ENCODE measurements at regions not wholly inside any gene's neighbourhood (a gene's known extent, or its start where the extent isn't known, plus 50 kb on each side); places are given as distances from the start of the nearest gene placed in this dataset.
"Not testable (repeated sequence)": the region's sequence is repeated elsewhere in the genome, so short reads cannot be mapped to it uniquely, and the experiment has no call there.

DNA sequence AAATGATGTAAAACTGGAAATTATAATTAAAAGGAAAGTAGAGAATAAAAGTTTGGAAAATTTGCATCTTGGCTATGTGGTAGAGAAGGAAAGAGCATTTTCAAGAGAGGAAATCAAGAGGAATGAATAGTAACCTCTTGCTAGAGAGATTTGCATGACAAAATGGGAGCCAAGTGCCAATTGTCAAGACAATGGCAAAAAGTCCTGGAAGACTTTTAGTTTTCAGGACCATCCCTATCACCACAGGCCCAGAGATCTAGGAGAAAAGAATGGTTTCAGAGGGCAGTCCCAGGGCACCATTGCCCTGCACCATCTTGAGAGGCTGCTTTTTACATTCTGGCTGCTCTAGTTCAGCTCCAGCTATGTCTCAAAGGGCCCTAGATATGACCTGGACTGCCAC is 1427.6 kb downstream of the ZPLD1 start:
- no peaks in the 10 kb centered on the region for H3K36me3 ChIP-seq
- no peak for TF ChIP-seq CTCF (IDR thresholded peaks at IDR 0.05)
- TF ChIP-seq POLR2A (IDR thresholded peaks at IDR 0.05): no peak
- H3K27me3 ChIP-seq: no peaks in the 10 kb centered on the region
- DNase-seq: no peak
- H3K4me3 ChIP-seq (replicated peaks in 1 of 3): no peak overlapping the region
- intact Hi-C loops (cut with DNase I): no loop called here
- no peak overlapping the region for H3K27ac ChIP-seq
- no peaks in the 10 kb centered on the region for H3K9me3 ChIP-seq
- no peaks in the 10 kb centered on the region for H3K4me1 ChIP-seq

DNA sequence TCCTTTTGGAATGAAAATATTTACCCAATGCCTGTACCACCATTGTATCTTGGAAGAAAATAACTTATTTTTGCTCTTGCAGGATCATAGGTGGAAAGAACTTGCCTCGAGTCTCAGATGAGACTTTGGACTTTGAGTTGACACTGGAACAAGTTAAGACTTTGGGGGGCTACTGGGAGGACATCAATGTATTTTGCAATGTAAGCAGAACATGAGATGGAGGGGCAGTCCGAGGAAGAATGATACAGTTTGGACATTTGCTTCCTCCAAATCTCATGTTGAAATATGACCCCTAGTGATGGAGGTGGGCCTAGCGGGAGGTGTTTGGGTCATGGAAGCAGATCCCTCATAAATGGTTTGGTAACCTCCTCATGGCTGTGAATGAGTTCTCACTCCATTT is 1428.6 kb downstream of the ZPLD1 start:
- no peaks in the 10 kb centered on the region for H3K4me1 ChIP-seq
- H3K4me3 ChIP-seq (replicated peaks in 1 of 3): no peak overlapping the region
- H3K36me3 ChIP-seq: no peaks in the 10 kb centered on the region
- H3K27me3 ChIP-seq: no peaks in the 10 kb centered on the region
- no peak for TF ChIP-seq CTCF (IDR thresholded peaks at IDR 0.05)
- intact Hi-C loops (cut with DNase I): no loop called here
- no peaks in the 10 kb centered on the region for H3K9me3 ChIP-seq
- H3K27ac ChIP-seq: no peak overlapping the region
- DNase-seq: no peak
- 89 to 90% methylated on average over 3 of the region's 3 CpGs for WGBS, 2 donors

GRCh38 chr3:103866113-103866512 is 1431.3 kb downstream of the ZPLD1 start:
- no peaks in the 10 kb centered on the region for H3K4me1 ChIP-seq
- no peak overlapping the region for H3K27ac ChIP-seq
- H3K4me3 ChIP-seq (replicated peaks in 1 of 3): no peak overlapping the region
- DNase-seq: no peak
- TF ChIP-seq POLR2A (IDR thresholded peaks at IDR 0.05) (no peak), CTCF (IDR thresholded peaks at IDR 0.05) (no peak)
- H3K36me3 ChIP-seq: no peaks in the 10 kb centered on the region
- H3K27me3 ChIP-seq: no peaks in the 10 kb centered on the region
- WGBS, 2 donors: 84 to 86% methylated on average over 3 of the region's 3 CpGs
- no peaks in the 10 kb centered on the region for H3K9me3 ChIP-seq
- intact Hi-C loops (cut with DNase I): no loop called here

DNA sequence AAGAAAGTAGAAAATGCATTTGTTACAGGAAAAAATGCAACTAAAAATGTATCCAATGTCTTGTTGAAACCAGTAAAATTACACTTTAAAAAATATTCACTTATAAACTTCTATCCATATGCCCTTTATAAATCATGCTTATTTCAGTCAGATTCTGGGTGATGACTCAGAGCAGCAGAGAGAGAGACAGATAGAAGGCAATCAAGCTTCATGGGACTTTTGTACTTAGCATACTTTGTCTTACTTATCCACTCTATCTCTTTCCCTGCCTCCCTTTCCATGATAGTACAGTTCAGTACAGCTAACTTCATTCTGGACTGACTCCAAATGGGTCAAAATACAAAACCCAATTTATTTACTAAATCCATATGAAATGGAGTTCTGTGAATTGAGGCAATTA is 1438.2 kb downstream of the ZPLD1 start:
- DNase-seq: no peak
- intact Hi-C loops (cut with DNase I): no loop called here
- Histone ChIP-seq H3K4me1 (no peaks in the 10 kb centered on the region), H3K27ac (no peak overlapping the region), H3K4me3 (replicated peaks in 1 of 3) (no peak overlapping the region), H3K36me3 (no peaks in the 10 kb centered on the region), H3K9me3 (no peaks in the 10 kb centered on the region), H3K27me3 (no peaks in the 10 kb centered on the region)
- TF ChIP-seq CTCF (IDR thresholded peaks at IDR 0.05) (no peak), POLR2A (IDR thresholded peaks at IDR 0.05) (no peak)

- Histone ChIP-seq H3K4me1 (no peaks in the 10 kb centered on the region), H3K4me3 (replicated peaks in 1 of 3) (no peak overlapping the region), H3K27ac (no peak overlapping the region), H3K27me3 (no peaks in the 10 kb centered on the region), H3K36me3 (no peaks in the 10 kb centered on the region), H3K9me3 (no peaks in the 10 kb centered on the region)
- DNase-seq: no peak
- TF ChIP-seq CTCF (IDR thresholded peaks at IDR 0.05) (no peak), POLR2A (IDR thresholded peaks at IDR 0.05) (no peak)
- intact Hi-C loops (cut with DNase I): no loop called here
- 82 to 88% methylated on average over 2 of the region's 2 CpGs for WGBS, 2 donors
These were observed 1439.2 kb downstream of the ZPLD1 start for GRCh38 chr3:103873897-103874545.

DNA sequence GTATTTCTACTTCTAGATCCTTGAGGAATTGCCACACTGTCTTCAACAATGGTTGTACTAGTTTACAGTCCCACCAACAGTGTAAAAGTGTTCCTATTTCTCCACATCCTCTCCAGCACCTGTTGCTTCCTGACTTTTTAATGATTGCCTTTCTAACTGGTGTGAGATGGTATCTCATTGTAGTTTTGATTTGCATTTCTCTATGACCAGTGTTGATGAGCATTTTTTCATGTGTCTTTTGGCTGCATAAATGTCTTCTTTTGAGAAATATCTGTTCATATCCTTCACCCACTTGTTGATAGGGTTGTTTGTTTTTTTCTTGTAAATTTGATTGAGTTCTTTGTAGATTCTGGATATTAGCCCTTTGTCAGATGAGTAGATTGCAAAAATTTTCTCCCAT is 1447.0 kb downstream of the ZPLD1 start:
- H3K9me3 ChIP-seq; H3K27me3 ChIP-seq; DNase-seq; H3K4me3 ChIP-seq (replicated peaks in 1 of 3); H3K27ac ChIP-seq; intact Hi-C loops (cut with DNase I); H3K4me1 ChIP-seq; H3K36me3 ChIP-seq: not testable (repeated sequence)
